Lower leg skin (tissue), 4 donors: ENCODE measurements at regions not wholly inside any gene's neighbourhood (a gene's known extent, or its start where the extent isn't known, plus 50 kb on each side); places are given as distances from the start of the nearest gene placed in this dataset.

Experiments
- DNase-seq, 2 donors: peaks; one replicate each; pipeline ENCODE4 v3.0.0-alpha.2; 2019; ENCODE audit warnings: low spot score in 2 of 2
- H3K4me3 ChIP-seq: fragments of 200-600 bp; sonication (generic); 2 replicates; pipeline ENCODE4 v1.5.1; 2017; ENCODE audit warnings: mild to moderate bottlenecking, low read depth; ENCODE audit not compliant: poor library complexity, severe bottlenecking
- CTCF ChIP-seq, 3 donors: fragments of 450-650 bp; IDR thresholded peaks; one replicate each; pipeline ENCODE4 v1.5.1; 2016; ENCODE audit warnings: antibody characterized with exemption in 3 of 3, mild to moderate bottlenecking in 3 of 3, moderate library complexity in 2 of 3
- POLR2A ChIP-seq, 2 donors: fragments of 450-650 bp; IDR thresholded peaks; one replicate each; pipeline ENCODE4 v1.6.1; 2016 to 2017; ENCODE audit warnings: antibody characterized with exemption in 2 of 2, mild to moderate bottlenecking in 1 of 2, moderate library complexity in 1 of 2
- WGBS, 2 donors: methylation state at CpG; one replicate each; pipeline ENCODE4 v1.1.5; 2018; 5-methylcytosine and 5-hydroxymethylcytosine counted together
- intact Hi-C: fragments of 100-400 bp; cut with DNase I; formaldehyde crosslinking; loops from one replicate; pipeline ENCODE4 v1.15.0; 2023; ENCODE audit warnings: low total_unique reads

- DNase-seq, result no peak
- WGBS, 2 donors, result 77 to 87% methylated on average over 2 of the region's 2 CpGs
- intact Hi-C loops, result no loop called here
Measured at GRCh38 chr2:181823405-181823804, 68.1 kb upstream of the ITPRID2 start.

GRCh38 chr2:181828122-181828705 is 63.3 kb upstream of the ITPRID2 start:
- no peak overlapping the region for H3K4me3 ChIP-seq
- no peak for TF ChIP-seq CTCF (IDR thresholded peaks at IDR 0.05)
- WGBS, 2 donors, result 91 to 92% methylated on average over 6 of the region's 6 CpGs
- no peak for DNase-seq
- intact Hi-C loops, result no loop called here

More at GRCh38 chr2:181823405-181823804, 68.1 kb upstream of the ITPRID2 start:
- no peak overlapping the region for H3K4me3 ChIP-seq
- TF ChIP-seq POLR2A (IDR thresholded peaks at IDR 0.05), result no peak
- no peak for TF ChIP-seq CTCF (IDR thresholded peaks at IDR 0.05)

GRCh38 chr2:181829230-181829629 is 62.3 kb upstream of the ITPRID2 start:
- no peak overlapping the region for H3K4me3 ChIP-seq
- intact Hi-C loops, result no loop called here
- 100% methylated on average over 1 of the region's 1 CpG for WGBS, 2 donors
- TF ChIP-seq CTCF (IDR thresholded peaks at IDR 0.05), result no peak
- TF ChIP-seq POLR2A (IDR thresholded peaks at IDR 0.05), result no peak
- no peak for DNase-seq

- TF ChIP-seq CTCF (IDR thresholded peaks at IDR 0.05) (no peak), POLR2A (IDR thresholded peaks at IDR 0.05) (no peak)
- intact Hi-C loops, result no loop called here
- DNase-seq, result no peak
- WGBS, 2 donors, result 72 to 81% methylated on average over 4 of the region's 4 CpGs
- no peak overlapping the region for H3K4me3 ChIP-seq
Measured at GRCh38 chr2:181832015-181832414, 59.5 kb upstream of the ITPRID2 start.

- TF ChIP-seq POLR2A (IDR thresholded peaks at IDR 0.05), result no peak
- TF ChIP-seq CTCF (IDR thresholded peaks at IDR 0.05), result no peak
- no peak for DNase-seq
- no peak overlapping the region for H3K4me3 ChIP-seq
- WGBS, 2 donors, result 89 to 93% methylated on average over 2 of the region's 2 CpGs
- intact Hi-C loops, result no loop called here
Measured at GRCh38 chr2:181836583-181836982, 54.9 kb upstream of the ITPRID2 start.

GRCh38 chr2:181837563-181837962 is 54.0 kb upstream of the ITPRID2 start:
- no peak for DNase-seq
- WGBS, 2 donors, result 77 to 80% methylated on average over 2 of the region's 2 CpGs
- H3K4me3 ChIP-seq, result no peak overlapping the region
- intact Hi-C loops, result no loop called here
- TF ChIP-seq POLR2A (IDR thresholded peaks at IDR 0.05) (no peak), CTCF (IDR thresholded peaks at IDR 0.05) (no peak)
